DMS 273 (cell line): ENCODE measurements at regions not wholly inside any gene's neighbourhood (a gene's known extent, or its start where the extent isn't known, plus 50 kb on each side); places are given as distances from the start of the nearest gene placed in this dataset.

Experiments used
- DNase-seq: peaks from one replicate; lab custom pipeline; 2025; ENCODE audit not compliant: unreplicated experiment; lab: John Stamatoyannopoulos, UW

DNA sequence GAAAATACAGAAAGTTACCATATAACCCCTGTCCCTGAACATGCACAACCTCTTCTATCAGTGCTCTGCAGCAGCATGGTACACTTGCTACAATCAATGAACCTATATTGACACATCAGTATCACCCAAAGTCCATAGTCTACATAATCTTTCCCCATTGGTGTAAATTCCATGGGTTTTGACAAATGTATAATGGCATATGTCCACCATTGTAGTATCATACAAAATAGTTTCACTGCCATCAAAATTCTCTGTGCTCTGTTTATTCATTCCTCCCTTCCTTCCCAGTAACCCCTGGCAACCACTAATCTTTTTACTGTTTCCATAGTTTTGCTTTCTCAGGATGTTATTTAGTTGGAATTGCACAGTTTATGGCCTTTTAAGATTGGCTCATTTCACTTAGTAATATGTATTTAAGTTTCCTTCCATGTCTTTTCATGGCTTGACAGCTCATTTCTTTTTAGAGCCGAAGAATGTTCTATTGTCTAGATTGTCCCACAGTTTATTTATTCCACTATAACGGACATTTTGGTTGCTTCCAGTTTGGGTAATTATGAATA is 1707.0 kb downstream of the EFNA5 start:
- DNase-seq, result no peak

GRCh38 chr5:105961572-105961971 is 1709.2 kb downstream of the EFNA5 start:
- DNase-seq, result no peak

- DNase-seq, result no peak
Observed at GRCh38 chr5:105956456-105957196, 1714.1 kb downstream of the EFNA5 start.

GRCh38 chr5:105954341-105954740 is 1716.4 kb downstream of the EFNA5 start:
- DNase-seq, result no peak

DNA sequence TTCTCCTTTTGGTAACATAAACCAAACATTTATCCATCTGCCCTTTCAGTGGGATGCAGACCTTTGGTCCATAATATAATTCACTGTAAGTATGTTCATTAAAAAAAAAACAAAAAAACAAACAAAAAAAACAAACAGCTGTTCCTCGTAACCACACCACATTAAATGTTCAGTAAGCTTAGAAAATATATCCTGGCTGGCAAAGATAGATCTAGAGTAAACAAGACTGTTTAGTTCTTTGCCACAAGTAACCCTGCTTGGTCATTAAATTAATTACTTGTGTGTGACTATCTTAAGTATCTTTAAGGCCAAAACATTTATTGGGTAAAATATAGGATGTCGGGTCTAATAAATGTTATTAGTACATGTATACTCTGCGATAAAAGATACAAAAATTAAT is 1717.1 kb downstream of the EFNA5 start:
- peak; percentile 33 for DNase-seq

- peak; percentile 93 for DNase-seq
Observed at GRCh38 chr5:105952875-105953274, 1717.9 kb downstream of the EFNA5 start.

GRCh38 chr5:105947461-105947860 is 1723.3 kb downstream of the EFNA5 start:
- peak; percentile 11 for DNase-seq

- no peak for DNase-seq
Observed at GRCh38 chr5:105945203-105945972, 1725.3 kb downstream of the EFNA5 start.

GRCh38 chr5:105940181-105940580 is 1730.6 kb downstream of the EFNA5 start:
- DNase-seq, result no peak

DNA sequence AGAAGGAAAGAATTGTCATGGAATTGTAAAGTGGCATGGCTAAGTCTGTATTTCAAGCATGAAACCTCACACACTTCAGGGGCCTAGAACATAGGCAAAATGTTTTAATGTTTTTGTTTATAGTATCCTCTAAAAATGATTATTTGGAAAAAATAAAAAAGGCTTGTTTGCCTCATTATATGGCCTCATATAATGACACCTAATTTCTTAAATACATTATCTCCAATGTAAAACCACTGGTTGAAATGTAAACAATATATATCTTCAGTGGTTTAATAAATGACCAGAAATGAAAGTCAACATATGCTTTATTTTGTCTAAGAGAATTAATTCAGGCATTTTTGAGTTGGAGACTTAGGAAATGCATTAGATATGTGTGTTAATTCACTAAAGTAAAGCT is 1736.6 kb downstream of the EFNA5 start:
- DNase-seq, result no peak

DNA sequence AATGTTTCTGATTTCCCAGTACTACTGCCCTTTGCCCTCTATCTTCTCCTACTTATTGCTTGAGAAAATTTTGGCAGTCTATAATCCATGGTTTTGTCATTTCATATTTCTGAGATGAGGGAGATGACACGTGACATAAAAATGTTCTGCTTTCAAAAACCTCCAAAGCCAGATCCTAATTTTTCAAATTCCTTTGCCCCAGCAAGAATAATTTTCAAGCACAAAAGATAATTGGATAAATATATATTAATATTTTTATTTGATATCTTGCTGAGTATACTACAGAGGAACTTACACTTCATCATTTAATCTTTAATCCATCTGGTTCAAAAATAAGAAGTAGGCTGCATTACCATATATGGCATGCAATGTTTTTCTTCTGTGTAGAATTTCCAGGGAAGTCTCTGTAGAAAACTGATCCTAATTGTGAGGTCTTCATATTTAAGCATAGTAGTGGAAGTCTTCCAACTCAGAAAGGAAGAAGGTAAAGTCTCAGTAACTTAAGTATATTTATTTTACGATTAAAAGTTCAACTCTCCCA is 1738.8 kb downstream of the EFNA5 start:
- DNase-seq, result no peak

GRCh38 chr5:105929858-105930257 is 1740.9 kb downstream of the EFNA5 start:
- DNase-seq, result no peak

GRCh38 chr5:105924366-105924765 is 1746.4 kb downstream of the EFNA5 start:
- no peak for DNase-seq

DNA sequence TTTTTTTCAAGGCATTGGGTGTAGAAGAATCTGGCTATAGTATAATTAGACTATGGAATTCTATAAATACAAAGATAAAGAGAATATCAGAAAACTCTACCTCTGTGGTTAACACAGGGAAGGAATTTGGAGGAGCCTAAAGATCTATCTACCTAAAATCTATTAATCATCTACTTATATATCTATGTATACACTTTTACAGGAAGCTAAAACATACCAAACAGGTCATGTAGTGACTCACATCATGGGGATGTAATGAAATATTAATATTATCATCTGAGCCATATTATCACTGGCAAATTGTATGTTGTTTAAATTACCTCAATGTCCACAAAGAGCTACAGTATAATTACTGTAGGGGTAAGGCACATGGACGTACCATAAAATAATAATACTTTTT is 1748.2 kb downstream of the EFNA5 start:
- no peak for DNase-seq

GRCh38 chr5:105922080-105922479 is 1748.7 kb downstream of the EFNA5 start:
- no peak for DNase-seq

- no peak for DNase-seq
Observed at GRCh38 chr5:105917189-105917588, 1753.5 kb downstream of the EFNA5 start.

DNA sequence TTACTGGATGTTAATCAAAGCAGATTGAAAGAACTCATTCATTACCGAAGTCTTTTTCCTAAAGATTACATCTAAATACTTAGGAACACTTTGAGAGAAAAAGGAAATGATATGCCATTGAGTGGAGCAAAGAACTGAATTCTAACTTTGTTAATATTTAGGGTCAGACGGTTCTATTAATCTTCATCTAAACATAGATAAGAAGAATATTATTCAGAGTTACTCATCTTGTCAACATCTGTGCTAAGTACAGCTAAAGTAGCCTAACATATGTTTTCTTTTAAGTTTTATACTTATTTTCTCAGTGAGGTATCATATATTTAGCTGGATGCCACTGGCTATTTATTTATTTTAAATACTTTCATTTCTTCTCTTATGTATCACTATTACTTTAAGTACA is 1763.7 kb downstream of the EFNA5 start:
- DNase-seq, result no peak

GRCh38 chr5:105905392-105905791 is 1765.3 kb downstream of the EFNA5 start:
- DNase-seq, result peak; percentile 2

DNA sequence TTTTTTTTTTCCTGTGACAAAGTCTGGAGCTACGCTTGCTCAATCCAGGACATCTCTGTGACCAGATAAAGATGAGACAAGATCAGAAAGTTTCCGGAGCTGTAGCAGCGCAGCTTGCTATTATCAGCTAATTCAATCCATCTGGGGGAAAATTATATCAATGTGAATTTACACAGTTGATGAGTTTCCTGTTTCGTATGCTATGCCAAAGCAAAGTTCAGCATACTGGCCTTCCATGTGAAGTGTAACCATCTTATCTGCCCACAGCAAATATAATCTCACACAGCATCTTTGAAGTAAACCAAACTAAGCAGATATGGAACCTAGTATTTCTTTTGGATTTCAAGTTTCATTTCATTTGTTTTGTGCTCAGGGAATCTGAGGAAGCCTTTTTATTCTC is 1767.7 kb downstream of the EFNA5 start:
- no peak for DNase-seq

- DNase-seq, result no peak
Observed at GRCh38 chr5:105899726-105900125, 1771.0 kb downstream of the EFNA5 start.

GRCh38 chr5:105898183-105898582 is 1772.6 kb downstream of the EFNA5 start:
- DNase-seq, result no peak

DNA sequence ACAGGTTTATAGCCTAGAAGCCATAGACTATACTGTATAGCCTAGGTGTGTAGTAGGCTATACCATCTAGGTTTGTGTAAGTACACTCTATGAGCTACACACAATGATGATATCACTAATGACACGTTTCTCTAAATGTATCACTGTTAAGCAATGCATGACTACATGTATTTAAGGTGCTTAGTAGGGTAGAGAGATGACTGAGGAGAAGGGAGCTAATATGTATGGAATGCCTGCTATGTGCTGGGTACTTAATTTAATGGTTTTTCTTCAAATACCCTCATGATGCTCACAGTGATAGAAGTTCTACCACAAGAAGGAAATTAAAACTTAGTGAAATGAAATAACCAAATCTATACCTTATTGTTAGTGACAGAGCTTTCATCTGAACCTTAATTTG is 1785.5 kb downstream of the EFNA5 start:
- no peak for DNase-seq
